HCT116 (cell line): ENCODE measurements at regions not wholly inside any gene's neighbourhood (a gene's known extent, or its start where the extent isn't known, plus 50 kb on each side); places are given as distances from the start of the nearest gene placed in this dataset.
"Not testable (repeated sequence)": the region's sequence is repeated elsewhere in the genome, so short reads cannot be mapped to it uniquely, and the experiment has no call there.

Source experiments
- ATAC-seq: fragments of 200-7000 bp; cut with Tn5 transposase; 2 replicates; pipeline ENCODE4 v1.9.1; 2020; ENCODE audit warnings: mild to moderate bottlenecking, moderate library complexity
- BruUV-seq: library from RNA; stranded (reverse); fragments of 400-500 nt; replicated peaks from 2 replicates; lab custom pipeline; 2021; lab: Mats Ljungman, UMichigan
- CTCF ChIA-PET: fragments of 300-600 bp; sonication (Branson Sonifier 250); formaldehyde crosslinking; loops from one replicate; lab custom pipeline; 2021; ENCODE audit warnings: antibody characterized with exemption; lab: Charles Lee
- POLR2A ChIA-PET: fragments of 300-600, 350-600 bp; sonication (Branson Sonifier 250); formaldehyde crosslinking; loops from one replicate; lab custom pipeline; 2021; ENCODE audit warnings: antibody characterized with exemption; lab: Charles Lee
- RAD21 ChIA-PET, 2 experiments: fragments of 300-600 bp; sonication (Branson Sonifier 250); formaldehyde crosslinking; loops; one replicate each; lab custom pipeline; 2023; ENCODE audit warnings: low total read pairs in 2 of 2; ENCODE audit not compliant: uncharacterized antibody in 2 of 2, unreplicated experiment in 2 of 2, low non-redundant PET in 1 of 2; lab: Charles Lee
- DNase-seq: peaks from one replicate; pipeline ENCODE4 v3.0.0-alpha.2; 2010; ENCODE audit warnings: low read depth, low spot score
- H2AFZ ChIP-seq: fragments of 200-600 bp; shearing (Covaris generic), sonication (generic); 2 replicates; pipeline ENCODE4 v1.6.1; 2017; ENCODE audit warnings: low read depth, mixed run types, mixed read lengths, antibody characterized with exemption, low read length; ENCODE audit not compliant: poor library complexity, severe bottlenecking
- H3K27ac ChIP-seq: 2 replicates; pipeline ENCODE4 v1.5.1; 2012; ENCODE audit warnings: low read depth, low read length
- H3K27me3 ChIP-seq: fragments of 200-600 bp; sonication (generic); 2 replicates; pipeline ENCODE4 v1.6.1; 2016; ENCODE audit warnings: mixed run types, low read length, mixed read lengths; ENCODE audit not compliant: insufficient read depth
- H3K36me3 ChIP-seq, 2 experiments: fragments of 200-500 bp in 1 of 2; fragments of 200-600 bp in 1 of 2; sonication (Bioruptor generic) in 1 of 2; sonication (generic) in 1 of 2; 2 replicates each; pipeline versions ENCODE4 v1.5.1 to v1.6.1; 2014 to 2016; ENCODE audit warnings: low read length in 2 of 2, inconsistent platforms in 1 of 2, mixed read lengths in 1 of 2, mixed run types in 1 of 2; ENCODE audit not compliant: insufficient read depth in 2 of 2, control insufficient read depth in 1 of 2
- H3K4me1 ChIP-seq, 2 experiments: fragments of 200-600 bp in 1 of 2; sonication (generic) in 1 of 2; 2 replicates each; pipeline versions ENCODE4 v1.5.1 to v1.6.1; 2012 to 2017; ENCODE audit warnings: low read length in 2 of 2, inconsistent platforms in 1 of 2, mild to moderate bottlenecking in 1 of 2, mixed read lengths in 1 of 2, mixed run types in 1 of 2, moderate library complexity in 1 of 2; ENCODE audit not compliant: insufficient read depth in 2 of 2, control insufficient read depth in 1 of 2
- H3K4me2 ChIP-seq: fragments of 200-600 bp; sonication (generic); 2 replicates; pipeline ENCODE4 v1.6.1; 2017; ENCODE audit warnings: mixed run types, low read length, mixed read lengths
- H3K4me3 ChIP-seq, 2 experiments: fragments of 200-600 bp in 1 of 2; sonication (generic) in 1 of 2; replicated peaks in 1 of 2; 2 replicates each; pipeline ENCODE4 v1.5.1; 2011 to 2016; ENCODE audit warnings: low read length in 2 of 2, control low read depth in 1 of 2, low read depth in 1 of 2, mild to moderate bottlenecking in 1 of 2, mixed read lengths in 1 of 2, mixed run types in 1 of 2
- H3K79me2 ChIP-seq: fragments of 200-600 bp; sonication (generic); 2 replicates; pipeline ENCODE4 v1.6.1; 2017; ENCODE audit warnings: mild to moderate bottlenecking, mixed run types, low read length, moderate library complexity, mixed read lengths; ENCODE audit not compliant: insufficient read depth
- H3K9ac ChIP-seq: fragments of 200-600 bp; sonication (generic); 2 replicates; pipeline ENCODE4 v1.6.1; 2016; ENCODE audit warnings: low read length, mixed read lengths
- H3K9me2 ChIP-seq: fragments of 200-600 bp; sonication (generic), shearing (Covaris generic); 2 replicates; pipeline ENCODE4 v1.6.1; 2017; ENCODE audit warnings: mixed run types, mild to moderate bottlenecking, moderate library complexity; ENCODE audit not compliant: insufficient read depth
- H3K9me3 ChIP-seq, 2 experiments: fragments of 200-500 bp in 1 of 2; fragments of 200-600 bp in 1 of 2; sonication (Bioruptor generic) in 1 of 2; sonication (generic) in 1 of 2; 2 replicates each; pipeline ENCODE4 v1.6.1; 2014 to 2017; ENCODE audit warnings: low read length in 2 of 2, mixed read lengths in 2 of 2, inconsistent platforms in 1 of 2, low read depth in 1 of 2, mild to moderate bottlenecking in 1 of 2, mixed run types in 1 of 2, moderate library complexity in 1 of 2; ENCODE audit not compliant: control insufficient read depth in 1 of 2, insufficient read depth in 1 of 2
- H4K20me1 ChIP-seq: fragments of 200-600 bp; sonication (generic), shearing (Covaris generic); 2 replicates; pipeline ENCODE4 v1.6.1; 2017; ENCODE audit warnings: mixed run types, mild to moderate bottlenecking, moderate library complexity; ENCODE audit not compliant: insufficient read depth
- CEBPB ChIP-seq: IDR thresholded peaks from 2 replicates; pipeline ENCODE4 v1.6.1; 2012; ENCODE audit warnings: low read depth
- EGR1 ChIP-seq: IDR thresholded peaks from 2 replicates; pipeline ENCODE4 v1.6.1; 2012; ENCODE audit warnings: low read depth
- EZH2 ChIP-seq: fragments of 200-600 bp; sonication (generic); IDR thresholded peaks from 2 replicates; pipeline ENCODE4 v1.6.1; 2017; ENCODE audit warnings: antibody characterized with exemption, mixed run types
- JUND ChIP-seq: IDR thresholded peaks from 2 replicates; pipeline ENCODE4 v1.6.1; 2012
- POLR2AphosphoS5 ChIP-seq: IDR thresholded peaks from 2 replicates; pipeline ENCODE4 v1.6.1; 2011; ENCODE audit warnings: mild to moderate bottlenecking, low read depth, low read length, moderate library complexity
- SRF ChIP-seq: IDR thresholded peaks from 2 replicates; pipeline ENCODE4 v1.6.1; 2012; ENCODE audit warnings: low read depth
- ZNF274 ChIP-seq: fragments of 200-500 bp; sonication (Bioruptor generic); IDR thresholded peaks from 2 replicates; pipeline ENCODE4 v1.6.1; 2014; ENCODE audit warnings: mild to moderate bottlenecking, low read depth, low read length, inconsistent platforms
- intact Hi-C: fragments of 100-400 bp; cut with micrococcal nuclease; formaldehyde crosslinking; loops from 2 replicates; pipeline ENCODE4 v1.10.0; 2022
- TF ChIP-seq, protein P1 (sequence below), 3 experiments: fragments of 200-600 bp in 1 of 3; sonication (generic) in 1 of 3; IDR thresholded peaks in 2 of 3; conservative IDR thresholded peaks in 1 of 3; 2 replicates each; pipeline ENCODE4 v1.5.1; 2012 to 2017; ENCODE audit warnings: low read depth in 2 of 3, low read length in 2 of 3, antibody characterized with exemption in 1 of 3, borderline replicate concordance in 1 of 3, control low read depth in 1 of 3, mild to moderate bottlenecking in 1 of 3, mixed read lengths in 1 of 3, mixed run types in 1 of 3, moderate library complexity in 1 of 3; ENCODE audit not compliant: insufficient read depth in 1 of 3
- TF ChIP-seq, protein P2 (sequence below): IDR thresholded peaks from 2 replicates; pipeline ENCODE4 v1.6.1; 2012

DNA sequence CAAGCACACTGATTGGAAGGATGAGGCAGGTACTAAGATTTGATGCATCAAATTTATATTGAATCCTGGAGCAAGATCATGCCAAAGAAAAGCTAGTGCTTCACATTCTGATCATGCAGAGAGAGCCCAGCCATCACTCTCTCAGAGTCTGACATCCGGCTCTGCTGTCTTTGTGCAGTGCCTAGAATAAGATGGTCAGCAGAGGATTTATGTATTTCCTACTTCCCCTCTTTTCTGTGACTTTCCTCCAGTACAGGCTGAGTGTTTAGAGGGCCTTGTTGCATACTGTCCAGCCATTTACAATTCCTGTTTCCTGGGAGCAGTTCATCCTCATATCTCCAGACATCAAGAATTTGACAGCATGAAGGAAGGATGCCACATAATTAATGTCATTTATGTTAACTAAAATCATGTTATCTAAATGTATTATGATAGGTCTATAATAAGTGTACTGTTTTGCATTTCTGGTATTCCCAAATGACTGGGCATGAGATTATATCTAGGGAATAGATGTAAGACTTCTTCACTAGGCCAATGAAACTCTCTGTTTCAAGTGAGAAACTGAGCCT is 167.6 kb downstream of the EPM2A start:
- no peaks in the 10 kb centered on the region for H3K27me3 ChIP-seq
- no peaks in the 10 kb centered on the region for H4K20me1 ChIP-seq
- no peak overlapping the region for H3K9ac ChIP-seq
- intact Hi-C loops, result no loop called here
- H3K36me3 ChIP-seq, result no peaks in the 10 kb centered on the region
- H3K9me2 ChIP-seq, result no peaks in the 10 kb centered on the region
- ChIA-PET POLR2A (no interaction called here), CTCF (no interaction called here)
- no peaks in the 10 kb centered on the region for H3K79me2 ChIP-seq
- no peaks in the 10 kb centered on the region for H3K4me1 ChIP-seq
- H3K27ac ChIP-seq, result no peak overlapping the region
- H3K4me2 ChIP-seq, result no peak overlapping the region
- BruUV-seq, result no TSS peak
- DNase-seq, result no peak
- no peak for TF ChIP-seq ZNF274
- TF ChIP-seq, all 23 proteins: peak for 0
- RAD21 ChIA-PET, result no interaction called here
- no peak for ATAC-seq
- Histone ChIP-seq H3K9me3 (no peaks in the 10 kb centered on the region), H3K4me3 (no peak overlapping the region), H2AFZ (no peak overlapping the region)

DNA sequence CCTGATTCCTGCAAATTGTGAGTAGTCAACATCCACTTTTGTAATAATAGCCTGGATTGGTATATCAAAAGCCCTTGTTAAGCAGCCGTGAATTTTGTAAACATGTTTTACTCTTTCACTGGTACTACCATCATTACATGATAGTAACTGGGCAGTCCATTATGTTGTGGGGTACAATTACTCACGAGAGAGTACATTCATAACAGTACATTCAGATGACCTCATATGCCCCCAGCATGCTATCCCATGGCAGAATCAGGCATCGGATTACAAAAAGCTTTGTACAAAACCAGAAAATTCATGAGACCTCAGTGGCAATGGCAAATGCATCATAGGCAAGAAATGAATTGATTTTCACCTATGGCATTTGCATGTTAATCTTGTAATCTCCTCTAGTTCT is 166.2 kb downstream of the EPM2A start:
- intact Hi-C loops, result no loop called here
- RAD21 ChIA-PET, result no interaction called here
- H3K36me3 ChIP-seq, result no peaks in the 10 kb centered on the region
- H3K27ac ChIP-seq, result no peak overlapping the region
- ATAC-seq (no peak), DNase-seq (no peak)
- H3K4me2 ChIP-seq, result no peak overlapping the region
- no peak for TF ChIP-seq JUND
- TF ChIP-seq, protein P1, sequence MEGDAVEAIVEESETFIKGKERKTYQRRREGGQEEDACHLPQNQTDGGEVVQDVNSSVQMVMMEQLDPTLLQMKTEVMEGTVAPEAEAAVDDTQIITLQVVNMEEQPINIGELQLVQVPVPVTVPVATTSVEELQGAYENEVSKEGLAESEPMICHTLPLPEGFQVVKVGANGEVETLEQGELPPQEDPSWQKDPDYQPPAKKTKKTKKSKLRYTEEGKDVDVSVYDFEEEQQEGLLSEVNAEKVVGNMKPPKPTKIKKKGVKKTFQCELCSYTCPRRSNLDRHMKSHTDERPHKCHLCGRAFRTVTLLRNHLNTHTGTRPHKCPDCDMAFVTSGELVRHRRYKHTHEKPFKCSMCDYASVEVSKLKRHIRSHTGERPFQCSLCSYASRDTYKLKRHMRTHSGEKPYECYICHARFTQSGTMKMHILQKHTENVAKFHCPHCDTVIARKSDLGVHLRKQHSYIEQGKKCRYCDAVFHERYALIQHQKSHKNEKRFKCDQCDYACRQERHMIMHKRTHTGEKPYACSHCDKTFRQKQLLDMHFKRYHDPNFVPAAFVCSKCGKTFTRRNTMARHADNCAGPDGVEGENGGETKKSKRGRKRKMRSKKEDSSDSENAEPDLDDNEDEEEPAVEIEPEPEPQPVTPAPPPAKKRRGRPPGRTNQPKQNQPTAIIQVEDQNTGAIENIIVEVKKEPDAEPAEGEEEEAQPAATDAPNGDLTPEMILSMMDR (IDR thresholded peaks at IDR 0.05 in 2 of 3, conservative IDR thresholded peaks at IDR 0.05 in 1 of 3; ENCODE audit: borderline replicate concordance in 1 of 3, insufficient read depth in 1 of 3, low read depth in 2 of 3, low read length in 2 of 3), result no peak
- TF ChIP-seq POLR2AphosphoS5, result no peak
- no peak for TF ChIP-seq EZH2
- TF ChIP-seq, protein P2, sequence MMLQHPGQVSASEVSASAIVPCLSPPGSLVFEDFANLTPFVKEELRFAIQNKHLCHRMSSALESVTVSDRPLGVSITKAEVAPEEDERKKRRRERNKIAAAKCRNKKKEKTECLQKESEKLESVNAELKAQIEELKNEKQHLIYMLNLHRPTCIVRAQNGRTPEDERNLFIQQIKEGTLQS, result no peak
- no peak for TF ChIP-seq CEBPB
- TF ChIP-seq SRF, result no peak
- no peak for TF ChIP-seq EGR1
- no peaks in the 10 kb centered on the region for H4K20me1 ChIP-seq
- H3K79me2 ChIP-seq, result no peaks in the 10 kb centered on the region
- CTCF ChIA-PET, result no interaction called here
- H3K4me3 ChIP-seq, result no peak overlapping the region
- no peak overlapping the region for H3K9ac ChIP-seq
- H3K4me1 ChIP-seq, result no peaks in the 10 kb centered on the region
- BruUV-seq, result no TSS peak
- no peaks in the 10 kb centered on the region for H3K9me3 ChIP-seq
- no peaks in the 10 kb centered on the region for H3K9me2 ChIP-seq
- H3K27me3 ChIP-seq, result no peaks in the 10 kb centered on the region
- H2AFZ ChIP-seq, result no peak overlapping the region
- POLR2A ChIA-PET, result no interaction called here

DNA sequence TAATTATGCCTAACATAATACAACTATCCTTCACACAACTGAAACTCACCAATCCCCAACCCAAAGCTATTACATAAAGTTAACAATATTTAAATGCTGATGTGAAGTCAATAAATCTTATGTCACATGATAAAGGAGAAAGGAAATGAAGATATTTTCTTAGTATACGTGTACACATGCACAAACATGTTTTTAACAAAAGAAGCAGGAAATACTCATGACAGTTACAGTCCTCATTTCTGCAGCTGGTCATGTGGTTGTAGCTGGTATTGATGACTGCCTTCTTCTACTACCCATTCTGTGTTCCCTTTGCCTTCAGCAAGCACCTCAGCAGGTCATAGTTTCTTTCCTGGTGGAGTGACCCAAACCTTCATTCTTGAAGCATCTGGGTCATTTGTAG is 165.0 kb downstream of the EPM2A start:
- H3K4me2 ChIP-seq, CTCF ChIA-PET, BruUV-seq, H3K9me3 ChIP-seq, H3K4me1 ChIP-seq, H3K36me3 ChIP-seq, H3K27me3 ChIP-seq, H3K4me3 ChIP-seq, H2AFZ ChIP-seq, H4K20me1 ChIP-seq, POLR2A ChIA-PET, RAD21 ChIA-PET, ATAC-seq, intact Hi-C loops, H3K9ac ChIP-seq, H3K9me2 ChIP-seq, DNase-seq, H3K27ac ChIP-seq, H3K79me2 ChIP-seq: not testable (repeated sequence)
